NCI-H748 (cell line): ENCODE measurements at regions not wholly inside any gene's neighbourhood (a gene's known extent, or its start where the extent isn't known, plus 50 kb on each side); places are given as distances from the start of the nearest gene placed in this dataset.
"Not testable (repeated sequence)": the region's sequence is repeated elsewhere in the genome, so short reads cannot be mapped to it uniquely, and the experiment has no call there.

Source experiments
- DNase-seq: peaks from one replicate; lab custom pipeline; 2025; ENCODE audit not compliant: unreplicated experiment; lab: John Stamatoyannopoulos, UW

DNA sequence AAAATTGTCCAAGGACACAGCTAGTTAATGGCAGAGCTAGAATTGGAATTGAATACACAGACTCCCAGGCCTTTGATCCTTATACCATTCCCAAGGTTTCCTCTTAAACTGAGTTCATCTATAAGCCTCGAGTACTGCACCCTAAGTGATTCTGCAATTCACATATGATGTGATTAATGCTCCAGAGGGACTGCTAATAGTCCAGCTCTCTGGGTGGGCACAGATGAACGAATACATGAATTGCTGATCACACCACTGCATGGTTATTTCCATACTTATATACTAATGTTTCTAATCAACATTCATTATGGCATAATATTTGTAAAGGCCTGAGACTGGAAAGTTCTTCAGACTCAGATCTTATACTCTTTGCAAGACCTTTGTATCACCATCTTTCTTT, 101.8 kb downstream of the NUFIP1 start:
- no peak for DNase-seq

GRCh38 chr13:44884076-44884729, 105.1 kb downstream of the NUFIP1 start:
- no peak for DNase-seq

- peak; percentile 59 for DNase-seq
Measured at GRCh38 chr13:44879452-44880058, 109.7 kb downstream of the NUFIP1 start.

- DNase-seq, result peak; percentile 23
Measured at GRCh38 chr13:44876782-44877324, 112.4 kb downstream of the NUFIP1 start.

DNA sequence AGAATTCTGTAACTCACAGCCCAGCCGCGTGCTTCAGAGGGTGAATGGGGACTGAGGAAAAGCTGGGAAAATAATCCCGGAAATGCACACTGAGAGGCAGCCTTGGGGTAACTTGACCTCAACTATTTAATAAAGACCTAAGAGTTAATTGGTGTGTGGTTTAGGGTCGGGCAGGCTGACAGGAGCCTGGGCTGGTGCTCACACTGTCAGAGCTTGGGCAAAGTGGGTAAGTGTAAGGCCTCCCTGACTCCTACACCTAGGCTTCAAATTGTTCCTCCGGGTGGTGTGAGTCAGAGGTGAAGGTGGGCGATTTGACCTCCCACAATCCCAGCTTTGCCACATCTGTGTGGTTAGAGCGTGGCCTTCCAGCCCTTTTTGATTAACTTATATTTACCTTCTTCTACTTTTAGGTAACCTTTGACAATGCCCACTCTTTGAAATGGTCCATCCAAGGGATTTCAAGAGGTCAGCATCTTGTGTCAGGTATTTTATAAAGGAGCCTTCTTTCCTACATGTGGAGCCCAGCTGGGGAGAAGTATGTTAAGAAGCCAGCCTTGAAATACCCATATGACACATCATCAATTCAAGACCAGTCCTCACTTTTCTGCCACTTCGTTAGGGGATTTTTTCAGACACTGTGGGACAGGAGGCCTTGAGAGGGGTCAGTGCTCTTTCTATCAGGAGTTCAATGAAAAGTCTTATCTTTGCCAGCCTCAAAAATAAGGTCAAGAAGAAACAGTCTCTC, 114.2 kb downstream of the NUFIP1 start:
- no peak for DNase-seq

DNA sequence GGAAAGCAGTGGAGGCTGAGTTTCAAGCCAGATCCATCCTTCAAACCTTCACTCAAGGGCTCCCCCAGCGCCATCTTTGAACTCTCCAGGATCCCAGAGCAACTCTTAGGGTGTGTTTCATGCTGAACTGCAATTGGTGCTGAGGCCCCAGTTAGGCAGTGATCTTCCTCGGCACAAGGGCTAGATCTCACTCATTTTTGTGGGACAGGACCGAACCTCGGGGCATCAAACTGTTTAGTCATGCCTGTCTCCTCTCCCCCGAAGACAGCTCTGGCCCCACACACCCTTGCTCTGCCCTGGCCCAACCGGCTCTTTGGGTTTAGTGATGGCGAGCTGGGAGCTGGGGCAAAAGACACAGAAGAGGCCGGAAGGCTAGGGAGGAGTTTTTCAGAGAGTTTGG, 115.1 kb downstream of the NUFIP1 start:
- DNase-seq, result no peak

- DNase-seq, result no peak
Measured at GRCh38 chr13:44873461-44873860, 115.8 kb downstream of the NUFIP1 start.

GRCh38 chr13:44872751-44873150, 116.5 kb downstream of the NUFIP1 start:
- DNase-seq, result no peak

DNA sequence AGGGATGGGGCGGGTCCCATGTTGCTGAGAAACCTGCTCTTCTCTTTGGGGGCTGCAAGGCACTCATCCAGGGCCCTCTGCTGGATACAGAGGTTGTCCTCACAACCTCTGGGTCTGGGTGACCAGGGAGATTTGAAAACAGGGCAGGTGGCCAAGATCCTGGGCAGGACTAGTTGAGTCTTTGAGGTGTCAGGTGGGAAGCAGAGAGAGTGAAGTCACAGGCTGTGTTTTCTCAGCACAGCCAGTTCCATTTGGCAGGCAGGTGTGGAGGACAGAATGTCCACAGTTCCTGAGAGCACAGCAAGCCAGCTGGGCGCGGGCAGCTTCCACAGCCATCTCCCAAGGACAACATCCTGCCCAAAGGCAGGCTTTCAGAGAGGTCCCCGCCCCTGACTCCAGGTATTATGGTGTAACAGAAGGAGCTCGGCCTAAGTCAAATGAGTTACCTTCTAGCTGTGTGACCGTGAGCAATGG, 118.8 kb downstream of the NUFIP1 start:
- DNase-seq, result peak; percentile 62

- no peak for DNase-seq
Measured at GRCh38 chr13:44869167-44869566, 120.1 kb downstream of the NUFIP1 start.

GRCh38 chr13:44868397-44868796, 120.9 kb downstream of the NUFIP1 start:
- DNase-seq, result no peak

DNA sequence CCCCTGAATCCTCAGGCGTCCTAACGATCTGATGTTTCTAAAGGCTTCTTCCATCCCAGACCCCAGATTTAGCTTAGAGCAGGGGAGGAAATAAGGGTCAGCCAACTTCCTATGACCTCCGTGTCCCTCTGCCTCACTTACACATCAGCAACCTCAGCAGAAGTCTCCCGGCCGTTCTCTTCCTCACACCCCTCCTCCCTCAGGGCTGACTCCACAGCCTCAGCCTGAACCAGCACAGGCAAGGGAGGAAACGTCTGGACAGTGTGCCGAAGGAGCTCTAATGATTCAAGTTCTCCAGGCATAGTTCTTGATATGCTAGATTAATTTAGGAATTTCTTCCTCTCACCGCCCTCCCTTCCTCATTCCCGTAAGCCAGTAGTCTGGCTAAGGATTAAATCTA, 121.4 kb downstream of the NUFIP1 start:
- no peak for DNase-seq

DNA sequence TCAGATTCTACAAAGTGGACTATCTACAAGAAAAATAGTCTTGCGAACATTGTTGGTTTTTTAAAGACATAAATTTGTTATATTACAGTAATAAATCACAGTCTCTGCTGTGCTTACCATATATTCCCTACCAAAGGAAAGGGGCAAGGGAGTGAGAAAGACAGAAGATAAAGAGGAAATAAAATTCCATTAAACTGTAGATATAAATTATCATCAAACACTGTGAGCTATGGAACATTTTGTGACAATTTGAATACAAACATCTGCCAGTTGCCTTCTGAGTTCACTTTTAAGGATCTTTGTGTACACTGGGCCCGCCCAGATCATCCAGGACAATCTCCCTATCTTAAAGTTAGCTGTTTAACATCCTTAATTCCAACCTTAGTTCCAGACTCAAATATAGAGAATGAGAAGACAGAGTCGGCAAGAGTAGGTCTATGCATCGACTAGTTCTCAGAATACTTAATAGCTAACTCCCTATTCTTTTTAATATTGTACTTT, 122.8 kb downstream of the NUFIP1 start:
- no peak for DNase-seq

- no peak for DNase-seq
Measured at GRCh38 chr13:44865722-44866410, 123.4 kb downstream of the NUFIP1 start.

DNA sequence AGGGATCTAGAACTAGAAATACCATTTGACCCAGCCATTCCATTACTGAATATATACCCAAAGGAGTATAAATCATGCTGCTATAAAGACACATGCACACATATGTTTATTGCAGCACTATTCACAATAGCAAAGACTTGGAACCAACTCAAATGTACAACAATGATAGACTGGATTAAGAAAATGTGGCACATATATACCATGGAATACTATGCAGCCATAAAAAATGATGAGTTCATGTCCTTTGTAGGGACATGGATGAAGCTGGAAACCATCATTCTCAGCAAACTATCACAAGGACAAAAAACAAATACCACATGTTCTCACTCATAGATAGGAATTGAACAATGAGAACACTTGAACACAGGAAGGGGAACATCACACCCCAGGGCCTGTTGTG, 125.6 kb downstream of the NUFIP1 start:
- not testable (repeated sequence) for DNase-seq

- DNase-seq, result no peak
Measured at GRCh38 chr13:44860454-44860853, 128.8 kb downstream of the NUFIP1 start.

DNA sequence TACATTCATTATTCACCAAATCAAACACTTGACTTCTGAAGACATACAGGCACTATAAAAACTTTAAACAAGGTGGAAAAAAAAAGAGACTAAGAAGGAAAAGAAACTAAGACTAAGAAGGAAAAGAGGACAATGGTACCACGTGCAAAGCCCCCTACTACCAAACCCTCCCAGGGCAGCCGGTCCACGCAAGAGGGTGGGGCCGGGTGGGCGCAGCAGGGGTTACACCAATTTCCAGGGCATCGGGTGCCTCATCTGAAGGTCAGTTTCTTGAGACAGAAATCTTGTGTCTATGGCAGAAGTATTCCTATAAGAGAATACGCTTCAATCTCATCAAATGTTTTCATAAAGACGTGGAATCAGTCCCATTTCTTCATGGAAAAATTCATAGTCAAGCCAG, 131.5 kb downstream of the NUFIP1 start:
- no peak for DNase-seq

DNA sequence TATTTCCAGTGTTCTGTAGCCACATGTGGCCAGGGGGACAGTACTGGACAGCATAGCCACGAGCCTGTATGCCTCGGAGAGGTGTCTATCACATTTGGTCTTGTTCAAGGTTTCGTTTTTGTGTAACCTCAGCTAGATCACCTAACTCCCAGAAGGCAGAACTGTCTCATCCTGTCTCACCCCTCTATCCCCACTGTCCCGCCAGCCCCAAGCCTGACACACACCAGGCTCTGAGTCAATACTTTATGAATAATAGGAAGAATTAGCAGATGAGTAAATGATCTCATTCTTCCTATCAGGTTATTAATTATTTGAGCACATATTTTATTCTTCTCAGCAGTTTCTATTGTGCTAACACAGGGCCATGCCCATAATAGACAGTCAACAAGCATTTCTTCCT, 132.2 kb downstream of the NUFIP1 start:
- DNase-seq, result no peak

- DNase-seq, result no peak
Measured at GRCh38 chr13:44855860-44856259, 133.4 kb downstream of the NUFIP1 start.

DNA sequence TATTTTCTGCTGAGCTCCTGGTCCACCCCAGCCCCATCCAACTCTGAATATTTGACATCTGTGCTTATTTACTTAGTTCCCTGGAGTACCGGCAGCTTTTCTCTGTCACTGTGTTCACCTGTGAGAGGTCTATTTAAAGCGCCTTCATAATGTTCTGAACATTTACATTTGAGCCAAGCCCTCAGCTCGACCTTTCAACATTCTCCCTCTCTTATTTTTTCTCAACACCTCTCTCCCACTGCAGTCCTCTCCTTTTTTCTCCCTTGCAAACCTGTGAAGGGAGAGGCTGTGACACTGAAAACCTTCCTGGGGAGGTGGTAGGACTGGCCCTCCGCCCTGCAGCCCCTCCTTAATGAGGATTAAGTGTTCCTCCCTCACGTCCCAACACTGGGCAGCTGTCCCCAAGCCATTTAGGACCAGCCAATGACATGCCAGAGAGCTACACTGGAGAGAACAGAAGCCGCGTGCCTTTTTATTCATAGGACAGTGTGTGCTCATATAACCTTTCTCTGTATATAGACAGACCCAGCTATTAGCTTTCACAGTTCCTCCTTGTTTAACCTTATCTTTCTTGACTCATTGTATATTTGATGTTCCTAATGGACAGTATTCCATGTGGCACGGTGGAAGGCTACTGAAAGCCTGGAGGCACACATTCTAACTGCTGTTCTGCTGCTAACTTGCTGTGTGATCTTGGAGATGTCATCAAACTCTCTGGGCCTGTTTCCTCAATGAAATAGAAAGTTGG, 134.8 kb downstream of the NUFIP1 start:
- peak; percentile 92 for DNase-seq
